ENCODE measurements at regions not wholly inside any gene's neighbourhood (a gene's known extent, or its start where the extent isn't known, plus 50 kb on each side); places are given as distances from the start of the nearest gene placed in this dataset.
"Not testable (repeated sequence)": the region's sequence is repeated elsewhere in the genome, so short reads cannot be mapped to it uniquely, and the experiment has no call there.

GRCh38 chr22:44628835-44629234, 73.2 kb upstream of the PRR5 start:
- no peak for DNase-seq (ENCODE audit: low read depth)

DNA sequence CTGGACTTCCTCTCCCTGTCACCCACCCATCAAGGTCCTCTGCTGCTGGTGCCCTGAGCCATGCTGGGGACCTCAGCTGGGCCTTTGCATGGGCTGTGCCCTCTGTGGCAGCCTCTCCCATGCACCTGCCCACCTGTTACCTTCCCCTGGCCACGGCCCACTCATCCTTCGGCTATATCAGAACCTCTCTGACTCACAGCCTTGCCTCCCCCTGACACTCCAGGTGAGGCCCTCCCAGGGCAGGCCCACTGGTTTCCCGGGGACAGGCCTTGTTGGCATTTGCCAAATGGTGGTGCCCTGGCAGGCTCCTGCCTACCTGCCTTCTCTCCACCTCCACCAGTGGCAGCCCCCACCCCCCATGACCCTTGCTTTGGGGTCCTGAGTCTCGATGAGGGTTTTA, 73.7 kb upstream of the PRR5 start:
- no peak for DNase-seq (ENCODE audit: low read depth)

GRCh38 chr22:44627521-44628139, 74.4 kb upstream of the PRR5 start:
- no peak for DNase-seq (ENCODE audit: low read depth)

DNA sequence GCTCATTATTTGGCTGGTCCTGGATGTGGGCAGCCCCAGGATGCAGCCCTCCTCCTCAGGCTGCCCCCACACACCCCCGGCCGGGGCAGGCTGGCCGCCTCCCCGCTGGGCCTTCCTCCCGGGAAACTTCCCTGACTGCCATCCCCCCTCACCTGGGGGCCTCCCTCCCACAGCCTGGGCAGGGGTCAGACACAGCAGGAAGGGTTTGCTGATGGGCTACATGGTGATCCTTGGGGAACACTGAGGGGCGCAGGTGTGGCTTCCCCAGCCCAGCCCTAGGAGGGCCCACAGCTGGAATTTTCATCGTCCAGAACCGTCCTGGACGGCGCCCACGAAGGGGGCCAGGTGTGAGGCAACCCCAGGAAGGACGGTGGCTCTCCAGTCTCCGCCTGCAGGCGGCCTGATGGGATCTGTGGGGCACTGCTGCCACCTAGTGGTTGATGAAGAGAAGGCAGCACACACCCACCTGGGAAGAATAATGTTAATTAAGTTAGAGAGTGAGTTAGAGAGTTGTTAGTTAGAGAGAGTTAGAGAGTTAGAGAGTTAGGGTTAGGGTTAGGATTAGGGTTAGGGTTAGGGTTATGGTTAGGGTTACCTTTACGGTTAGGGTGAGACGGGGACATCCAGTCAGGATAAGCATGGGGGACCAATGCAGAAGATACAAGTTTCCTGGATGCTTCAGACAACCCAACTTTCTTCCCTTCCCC, 75.9 kb upstream of the PRR5 start:
- peak; percentile 62 for DNase-seq (ENCODE audit: low read depth)

- DNase-seq (ENCODE audit: low read depth) = no peak
Observed at GRCh38 chr22:44625421-44625760, 76.6 kb upstream of the PRR5 start.

GRCh38 chr22:44624689-44625420, 77.1 kb upstream of the PRR5 start:
- no peak for DNase-seq (ENCODE audit: low read depth)

- peak; percentile 34 for DNase-seq (ENCODE audit: low read depth)
Observed at GRCh38 chr22:44623771-44624510, 78.1 kb upstream of the PRR5 start.

GRCh38 chr22:44622679-44623078, 79.3 kb upstream of the PRR5 start:
- DNase-seq (ENCODE audit: low read depth) = no peak

DNA sequence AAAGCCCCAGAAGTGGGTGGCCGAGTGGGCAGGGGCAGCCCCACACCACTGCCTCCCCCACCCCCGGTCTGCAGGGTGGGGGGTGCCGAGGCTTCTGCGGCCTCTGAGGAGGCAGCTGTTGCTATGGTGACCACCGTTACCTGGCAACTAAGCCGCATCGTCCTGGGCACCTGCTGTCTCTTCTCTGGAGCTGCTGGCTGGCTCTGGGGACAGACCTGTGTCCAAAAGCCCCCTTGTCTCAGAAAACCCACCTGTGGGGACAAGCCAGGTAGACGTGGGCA, 79.9 kb upstream of the PRR5 start:
- DNase-seq (ENCODE audit: low read depth) = no peak

GRCh38 chr22:44621401-44622146, 80.4 kb upstream of the PRR5 start:
- no peak for DNase-seq (ENCODE audit: low read depth)

GRCh38 chr22:44620841-44621257, 81.2 kb upstream of the PRR5 start:
- no peak for DNase-seq (ENCODE audit: low read depth)

GRCh38 chr22:44620129-44620840, 81.7 kb upstream of the PRR5 start:
- DNase-seq (ENCODE audit: low read depth) = peak; percentile 53

DNA sequence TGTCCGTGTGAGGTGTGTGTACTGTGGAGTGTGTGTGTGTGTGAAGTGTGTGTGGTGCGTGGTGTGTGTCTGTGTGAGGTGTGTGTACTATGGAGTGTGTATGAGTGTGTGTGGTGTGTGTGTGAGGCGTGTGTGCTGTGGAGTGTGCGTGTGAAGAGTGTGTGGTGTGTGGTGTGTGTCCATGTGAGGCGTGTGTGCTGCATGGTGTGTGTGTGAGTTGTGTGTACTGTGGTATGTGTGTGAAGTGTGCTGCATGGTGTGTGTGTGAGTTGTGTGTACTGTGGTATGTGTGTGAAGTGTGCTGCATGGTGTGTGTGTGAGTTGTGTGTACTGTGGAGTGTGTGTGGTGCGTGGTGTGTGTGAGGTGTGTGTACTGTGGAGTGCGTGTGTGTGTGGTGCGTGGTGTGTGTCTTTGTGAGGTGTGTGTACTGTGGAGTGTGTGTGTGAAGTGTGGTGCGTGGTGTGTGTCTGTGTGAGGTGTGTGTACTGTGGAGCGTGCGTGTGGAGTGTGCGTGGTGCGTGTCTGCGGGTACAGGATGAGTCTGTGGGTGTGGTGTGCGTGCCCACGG, 82.4 kb upstream of the PRR5 start:
- not testable (repeated sequence) for DNase-seq (ENCODE audit: low read depth)

DNA sequence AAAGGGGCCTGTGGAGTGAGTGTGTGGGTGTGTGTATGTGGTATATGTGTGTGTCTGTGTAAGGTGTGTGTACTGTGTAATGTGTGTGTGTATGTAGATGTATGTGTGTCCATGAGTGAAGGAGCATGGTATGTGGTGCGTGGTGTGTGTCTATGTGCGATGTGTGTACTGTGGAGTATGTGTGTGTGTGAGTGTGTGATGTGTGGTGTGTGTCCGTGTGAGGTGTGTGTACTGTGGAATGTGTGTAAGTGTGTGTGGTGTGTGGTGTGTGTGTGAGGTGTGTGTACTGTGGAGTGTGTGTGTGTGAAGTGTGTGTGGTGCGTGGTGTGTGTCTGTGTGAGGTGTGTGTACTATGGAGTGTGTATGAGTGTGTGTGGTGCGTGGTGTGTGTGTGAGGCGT, 83.1 kb upstream of the PRR5 start:
- not testable (repeated sequence) for DNase-seq (ENCODE audit: low read depth)

- no peak for DNase-seq (ENCODE audit: low read depth)
Observed at GRCh38 chr22:44618400-44618799, 83.6 kb upstream of the PRR5 start.

- no peak for DNase-seq (ENCODE audit: low read depth)
Observed at GRCh38 chr22:44617828-44618227, 84.2 kb upstream of the PRR5 start.

- DNase-seq (ENCODE audit: low read depth) = no peak
Observed at GRCh38 chr22:44616882-44617655, 84.9 kb upstream of the PRR5 start.

DNA sequence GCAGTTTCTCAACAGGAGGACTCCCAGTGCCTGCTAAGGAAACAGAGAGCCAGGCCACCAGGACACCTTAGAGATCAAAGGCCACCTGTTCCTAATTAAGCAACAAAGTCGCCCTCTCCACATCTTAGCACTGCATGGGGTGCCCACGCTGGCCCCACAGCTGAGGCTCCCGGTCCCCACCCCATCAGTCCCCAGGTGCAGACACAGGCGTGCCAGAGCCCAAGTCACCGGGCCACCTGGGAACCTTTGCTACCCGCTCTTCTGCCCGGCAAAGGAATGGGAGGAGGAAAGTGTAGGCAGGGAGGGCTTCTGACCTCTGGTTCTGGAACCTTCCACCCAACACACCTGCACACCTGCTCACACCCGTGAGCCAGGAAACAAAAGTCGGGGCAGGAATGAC, 85.5 kb upstream of the PRR5 start:
- DNase-seq (ENCODE audit: low read depth) = no peak

- DNase-seq (ENCODE audit: low read depth) = no peak
Observed at GRCh38 chr22:44615602-44616180, 86.3 kb upstream of the PRR5 start.

DNA sequence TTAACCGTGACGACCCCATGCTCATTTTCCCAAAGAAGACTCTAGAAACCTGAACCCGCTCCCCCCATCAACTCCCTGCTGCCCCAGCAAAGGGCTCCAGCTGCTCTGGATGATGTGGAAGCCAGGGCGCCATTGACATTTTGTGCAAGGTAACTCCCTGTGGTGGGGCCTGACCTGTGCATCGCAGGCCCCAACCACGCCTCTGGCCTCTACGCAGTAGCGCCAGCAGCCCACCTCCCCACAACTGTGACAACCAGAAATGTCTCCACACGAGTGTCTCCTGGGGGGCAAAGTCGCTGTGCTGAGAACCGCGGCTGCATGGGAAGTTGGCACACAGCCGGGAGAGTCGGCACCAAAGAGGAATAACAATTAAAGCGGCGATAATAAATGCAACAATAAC, 86.9 kb upstream of the PRR5 start:
- DNase-seq (ENCODE audit: low read depth) = no peak

Data from ELR (cell line).